T-helper 22 cell (primary cell): ENCODE measurements at regions not wholly inside any gene's neighbourhood (a gene's known extent, or its start where the extent isn't known, plus 50 kb on each side); places are given as distances from the start of the nearest gene placed in this dataset.

Experiments
- DNase-seq: peaks from one replicate; pipeline ENCODE4 v3.0.0-alpha.2; 2020; ENCODE audit warnings: low read depth

- no peak for DNase-seq
Measured at GRCh38 chr7:68478326-68478725, 1119.9 kb upstream of the AUTS2 start.

- DNase-seq, result no peak
Measured at GRCh38 chr7:68482800-68483199, 1115.5 kb upstream of the AUTS2 start.

GRCh38 chr7:68484731-68485130, 1113.5 kb upstream of the AUTS2 start:
- DNase-seq, result no peak

- DNase-seq, result no peak
Measured at GRCh38 chr7:68485253-68485917, 1112.9 kb upstream of the AUTS2 start.

GRCh38 chr7:68488341-68489060, 1109.8 kb upstream of the AUTS2 start:
- DNase-seq, result no peak

- DNase-seq, result no peak
Measured at GRCh38 chr7:68491523-68492358, 1106.5 kb upstream of the AUTS2 start.

- no peak for DNase-seq
Measured at GRCh38 chr7:68492359-68492690, 1106.0 kb upstream of the AUTS2 start.

GRCh38 chr7:68503400-68503799, 1094.9 kb upstream of the AUTS2 start:
- DNase-seq, result no peak

- DNase-seq, result no peak
Measured at GRCh38 chr7:68504716-68505115, 1093.6 kb upstream of the AUTS2 start.

GRCh38 chr7:68505721-68506120, 1092.6 kb upstream of the AUTS2 start:
- DNase-seq, result no peak

- DNase-seq, result no peak
Measured at GRCh38 chr7:68507668-68508067, 1090.6 kb upstream of the AUTS2 start.

GRCh38 chr7:68509054-68509453, 1089.2 kb upstream of the AUTS2 start:
- DNase-seq, result no peak

GRCh38 chr7:68509603-68510002, 1088.7 kb upstream of the AUTS2 start:
- no peak for DNase-seq

GRCh38 chr7:68511281-68511680, 1087.0 kb upstream of the AUTS2 start:
- no peak for DNase-seq

GRCh38 chr7:68512466-68512865, 1085.8 kb upstream of the AUTS2 start:
- DNase-seq, result no peak

- DNase-seq, result no peak
Measured at GRCh38 chr7:68518060-68518459, 1080.2 kb upstream of the AUTS2 start.

- DNase-seq, result no peak
Measured at GRCh38 chr7:68524126-68524525, 1074.1 kb upstream of the AUTS2 start.

GRCh38 chr7:68529221-68529620, 1069.1 kb upstream of the AUTS2 start:
- DNase-seq, result no peak

- DNase-seq, result no peak
Measured at GRCh38 chr7:68535266-68535665, 1063.0 kb upstream of the AUTS2 start.

- DNase-seq, result no peak
Measured at GRCh38 chr7:68537051-68537773, 1061.1 kb upstream of the AUTS2 start.

- DNase-seq, result no peak
Measured at GRCh38 chr7:68537774-68538071, 1060.6 kb upstream of the AUTS2 start.

- DNase-seq, result no peak
Measured at GRCh38 chr7:68542831-68543230, 1055.4 kb upstream of the AUTS2 start.

- no peak for DNase-seq
Measured at GRCh38 chr7:68544851-68545250, 1053.4 kb upstream of the AUTS2 start.
